ENCODE measurements at regions not wholly inside any gene's neighbourhood (a gene's known extent, or its start where the extent isn't known, plus 50 kb on each side); places are given as distances from the start of the nearest gene placed in this dataset.
"Not testable (repeated sequence)": the region's sequence is repeated elsewhere in the genome, so short reads cannot be mapped to it uniquely, and the experiment has no call there.

- not testable (repeated sequence) for DNase-seq
These were observed 208.9 kb downstream of the NPIPB11 start for GRCh38 chr16:29197494-29198100.

GRCh38 chr16:29196746-29197145, 209.8 kb downstream of the NPIPB11 start:
- not testable (repeated sequence) for DNase-seq

GRCh38 chr16:29195116-29195872, 210.4 kb downstream of the LAT start:
- not testable (repeated sequence) for DNase-seq

GRCh38 chr16:29194185-29194844, 209.5 kb downstream of the LAT start:
- DNase-seq: not testable (repeated sequence)

GRCh38 chr16:29193634-29194033, 208.8 kb downstream of the LAT start:
- not testable (repeated sequence) for DNase-seq

GRCh38 chr16:29193248-29193574, 208.4 kb downstream of the LAT start:
- DNase-seq: not testable (repeated sequence)

- DNase-seq: no peak
These were observed 207.7 kb downstream of the LAT start for GRCh38 chr16:29192329-29193247.

- DNase-seq: not testable (repeated sequence)
These were observed 206.9 kb downstream of the LAT start for GRCh38 chr16:29191636-29192180.

GRCh38 chr16:29190553-29191431, 205.9 kb downstream of the LAT start:
- not testable (repeated sequence) for DNase-seq

GRCh38 chr16:29188806-29189205, 204.0 kb downstream of the LAT start:
- not testable (repeated sequence) for DNase-seq

- DNase-seq: not testable (repeated sequence)
These were observed 201.7 kb downstream of the LAT start for GRCh38 chr16:29186306-29187220.

- DNase-seq: not testable (repeated sequence)
These were observed 201.0 kb downstream of the LAT start for GRCh38 chr16:29185872-29186271.

GRCh38 chr16:29184738-29185438, 200.0 kb downstream of the LAT start:
- DNase-seq: peak in 1 of 2 donors; percentile 13

GRCh38 chr16:29182940-29183868, 198.4 kb downstream of the LAT start:
- not testable (repeated sequence) for DNase-seq

GRCh38 chr16:29182501-29182900, 197.6 kb downstream of the LAT start:
- DNase-seq: no peak

- not testable (repeated sequence) for DNase-seq
These were observed 197.1 kb downstream of the LAT start for GRCh38 chr16:29181921-29182411.

GRCh38 chr16:29181254-29181780, 196.5 kb downstream of the LAT start:
- not testable (repeated sequence) for DNase-seq

- not testable (repeated sequence) for DNase-seq
These were observed 195.4 kb downstream of the LAT start for GRCh38 chr16:29180206-29180600.
